NT2/D1 (cell line): ENCODE measurements at regions not wholly inside any gene's neighbourhood (a gene's known extent, or its start where the extent isn't known, plus 50 kb on each side); places are given as distances from the start of the nearest gene placed in this dataset.

Experiments
- DNase-seq: peaks from one replicate; pipeline ENCODE4 v3.0.0-alpha.2; 2011; ENCODE audit warnings: low read depth, low spot score
- H3K27me3 ChIP-seq: 2 replicates; pipeline ENCODE4 v1.6.0; 2011; ENCODE audit warnings: mild to moderate bottlenecking; ENCODE audit not compliant: insufficient read length, insufficient read depth
- H3K36me3 ChIP-seq: 2 replicates; pipeline ENCODE4 v1.6.1; 2011; ENCODE audit warnings: mild to moderate bottlenecking, low read length, mixed read lengths; ENCODE audit not compliant: insufficient read depth, insufficient read length
- H3K4me1 ChIP-seq: 2 replicates; pipeline ENCODE4 v1.5.1; 2011; ENCODE audit not compliant: insufficient read depth, insufficient read length
- H3K4me3 ChIP-seq: 2 replicates; pipeline ENCODE4 v1.5.1; 2011; ENCODE audit warnings: low read depth; ENCODE audit not compliant: insufficient read length
- H3K9ac ChIP-seq: 2 replicates; pipeline ENCODE4 v1.6.0; 2011; ENCODE audit warnings: low read depth; ENCODE audit not compliant: insufficient read length
- H3K9me3 ChIP-seq: 2 replicates; pipeline ENCODE4 v1.5.1; 2011; ENCODE audit warnings: mild to moderate bottlenecking, low read length; ENCODE audit not compliant: insufficient read depth
- SUZ12 ChIP-seq: IDR thresholded peaks from 2 replicates; pipeline ENCODE4 v1.6.1; 2011; ENCODE audit not compliant: insufficient read length, insufficient read depth; ENCODE audit errors: extremely low read depth
- YY1 ChIP-seq: IDR thresholded peaks from 2 replicates; pipeline ENCODE4 v1.6.1; 2011; ENCODE audit not compliant: insufficient read length, insufficient read depth
- ZNF274 ChIP-seq: IDR thresholded peaks from 2 replicates; pipeline ENCODE4 v1.6.1; 2011; ENCODE audit warnings: mild to moderate bottlenecking, low read depth, low read length

- no peak for DNase-seq
Measured at GRCh38 chr5:25764733-25765132, 1120.0 kb upstream of the CDH10 start.

DNA sequence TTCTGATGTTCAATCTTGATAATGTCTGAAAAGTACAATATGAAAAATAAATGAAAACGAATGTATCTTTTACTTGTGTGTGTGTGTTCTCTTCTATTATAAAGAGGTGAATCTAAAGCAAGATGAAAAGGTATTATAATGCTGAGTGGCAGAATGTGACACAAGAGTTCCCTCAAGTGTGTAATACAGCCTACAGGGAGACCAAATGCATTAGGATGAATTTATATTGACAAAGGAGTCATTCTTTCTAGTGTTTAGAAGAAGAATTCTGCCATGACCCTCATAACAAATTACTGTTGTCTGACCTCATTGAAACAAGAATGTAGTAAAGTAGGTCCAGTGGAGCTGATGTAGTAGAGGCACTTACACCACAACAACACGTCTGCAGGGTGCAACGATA, 1119.0 kb upstream of the CDH10 start:
- H3K9me3 ChIP-seq, result peaks cover 10% of the 10 kb centered on the region; the same call in 1 of the 2 replicates
- no peak for TF ChIP-seq SUZ12
- TF ChIP-seq ZNF274, result no peak
- TF ChIP-seq YY1, result no peak
- H3K9ac ChIP-seq, result no peak overlapping the region

More at GRCh38 chr5:25764733-25765132, 1120.0 kb upstream of the CDH10 start:
- TF ChIP-seq ZNF274, result no peak
- Histone ChIP-seq H3K36me3 (no peaks in the 10 kb centered on the region), H3K9ac (no peak overlapping the region), H3K9me3 (peaks cover 19% of the 10 kb centered on the region; the same call in 1 of the 2 replicates), H3K4me3 (no peak overlapping the region), H3K27me3 (no peaks in the 10 kb centered on the region), H3K4me1 (no peaks in the 10 kb centered on the region)

GRCh38 chr5:25754895-25755294, 1110.1 kb upstream of the CDH10 start:
- peak; percentile 9 for DNase-seq
- Histone ChIP-seq H3K9ac (no peak overlapping the region), H3K36me3 (no peaks in the 10 kb centered on the region), H3K4me1 (no peaks in the 10 kb centered on the region), H3K27me3 (no peaks in the 10 kb centered on the region), H3K9me3 (peaks cover 44% of the 10 kb centered on the region), H3K4me3 (no peak overlapping the region)
- TF ChIP-seq YY1, result no peak
- TF ChIP-seq ZNF274, result no peak
- no peak for TF ChIP-seq SUZ12

More for the DNA sequence above, 1119.0 kb upstream of the CDH10 start:
- H3K36me3 ChIP-seq, result no peaks in the 10 kb centered on the region
- H3K4me3 ChIP-seq, result no peak overlapping the region
- H3K27me3 ChIP-seq, result no peaks in the 10 kb centered on the region
- DNase-seq, result no peak
- H3K4me1 ChIP-seq, result no peaks in the 10 kb centered on the region

GRCh38 chr5:25744908-25745307, 1100.1 kb upstream of the CDH10 start:
- Histone ChIP-seq H3K27me3 (no peaks in the 10 kb centered on the region), H3K4me1 (no peaks in the 10 kb centered on the region), H3K9me3 (no peaks in the 10 kb centered on the region), H3K4me3 (no peak overlapping the region), H3K36me3 (no peaks in the 10 kb centered on the region), H3K9ac (no peak overlapping the region)
- TF ChIP-seq SUZ12 (no peak), YY1 (no peak), ZNF274 (no peak)
- peak; percentile 13 for DNase-seq

GRCh38 chr5:25716680-25717079, 1071.9 kb upstream of the CDH10 start:
- H3K4me1 ChIP-seq, result no peaks in the 10 kb centered on the region
- no peak overlapping the region for H3K9ac ChIP-seq
- TF ChIP-seq SUZ12 (no peak), ZNF274 (no peak)
- no peaks in the 10 kb centered on the region for H3K27me3 ChIP-seq
- H3K36me3 ChIP-seq, result no peaks in the 10 kb centered on the region
- H3K4me3 ChIP-seq, result no peak overlapping the region
- DNase-seq, result no peak
- H3K9me3 ChIP-seq, result no peaks in the 10 kb centered on the region

GRCh38 chr5:25713259-25713658, 1068.5 kb upstream of the CDH10 start:
- Histone ChIP-seq H3K4me1 (no peaks in the 10 kb centered on the region), H3K36me3 (no peaks in the 10 kb centered on the region), H3K4me3 (no peak overlapping the region), H3K27me3 (no peaks in the 10 kb centered on the region), H3K9me3 (no peaks in the 10 kb centered on the region), H3K9ac (no peak overlapping the region)
- TF ChIP-seq YY1 (no peak), ZNF274 (no peak), SUZ12 (no peak)
- DNase-seq, result no peak

GRCh38 chr5:25707093-25707492, 1062.3 kb upstream of the CDH10 start:
- Histone ChIP-seq H3K9me3 (no peaks in the 10 kb centered on the region), H3K4me3 (no peak overlapping the region), H3K9ac (no peak overlapping the region), H3K36me3 (no peaks in the 10 kb centered on the region), H3K4me1 (no peaks in the 10 kb centered on the region), H3K27me3 (no peaks in the 10 kb centered on the region)
- no peak for DNase-seq
- TF ChIP-seq SUZ12 (no peak), ZNF274 (no peak), YY1 (no peak)

- H3K4me1 ChIP-seq, result no peaks in the 10 kb centered on the region
- no peak overlapping the region for H3K4me3 ChIP-seq
- H3K27me3 ChIP-seq, result no peaks in the 10 kb centered on the region
- TF ChIP-seq SUZ12 (no peak), ZNF274 (no peak), YY1 (no peak)
- DNase-seq, result no peak
- H3K36me3 ChIP-seq, result no peaks in the 10 kb centered on the region
- H3K9ac ChIP-seq, result no peak overlapping the region
- no peaks in the 10 kb centered on the region for H3K9me3 ChIP-seq
Measured at GRCh38 chr5:25701936-25702335, 1057.2 kb upstream of the CDH10 start.
